HG03378 (cell line): ENCODE measurements at regions not wholly inside any gene's neighbourhood (a gene's known extent, or its start where the extent isn't known, plus 50 kb on each side); places are given as distances from the start of the nearest gene placed in this dataset.
A peak's percentile ranks its signal among the peaks of the same experiment; 100 is the strongest.
"Not testable (repeated sequence)": the region's sequence is repeated elsewhere in the genome, so short reads cannot be mapped to it uniquely, and the experiment has no call there.

Experiments
- ATAC-seq: cut with Tn5 transposase; IDR thresholded peaks from one replicate; pipeline ENCODE4 v1.9.1; 2021; ENCODE audit warnings: mild to moderate bottlenecking, moderate library complexity; ENCODE audit not compliant: unreplicated experiment

- ATAC-seq: no peak
These were observed 316.3 kb upstream of the STAC start for GRCh38 chr3:36063992-36064391.

- ATAC-seq: no peak
These were observed 315.0 kb upstream of the STAC start for GRCh38 chr3:36065321-36065720.

- no peak for ATAC-seq
These were observed 304.8 kb upstream of the STAC start for GRCh38 chr3:36075491-36075890.

- no peak for ATAC-seq
These were observed 303.0 kb upstream of the STAC start for GRCh38 chr3:36077320-36077719.

- ATAC-seq: not testable (repeated sequence)
These were observed 297.3 kb upstream of the STAC start for GRCh38 chr3:36082958-36083357.

- peak; percentile 62 for ATAC-seq
These were observed 285.1 kb upstream of the STAC start for GRCh38 chr3:36095238-36095637.

GRCh38 chr3:36097209-36097608, 283.1 kb upstream of the STAC start:
- ATAC-seq: no peak

- no peak for ATAC-seq
These were observed 266.0 kb upstream of the STAC start for GRCh38 chr3:36114353-36114752.

GRCh38 chr3:36124118-36124796, 256.0 kb upstream of the STAC start:
- no peak for ATAC-seq

- ATAC-seq: no peak
These were observed 248.1 kb upstream of the STAC start for GRCh38 chr3:36132214-36132613.

- no peak for ATAC-seq
These were observed 244.4 kb upstream of the STAC start for GRCh38 chr3:36135863-36136262.

GRCh38 chr3:36142746-36143145, 237.6 kb upstream of the STAC start:
- ATAC-seq: no peak

GRCh38 chr3:36146404-36146803, 233.9 kb upstream of the STAC start:
- no peak for ATAC-seq

- no peak for ATAC-seq
These were observed 232.3 kb upstream of the STAC start for GRCh38 chr3:36147934-36148558.

- ATAC-seq: no peak
These were observed 230.8 kb upstream of the STAC start for GRCh38 chr3:36149447-36149865.

- ATAC-seq: no peak
These were observed 224.8 kb upstream of the STAC start for GRCh38 chr3:36155515-36155914.

- ATAC-seq: no peak
These were observed 215.9 kb upstream of the STAC start for GRCh38 chr3:36164400-36164799.

GRCh38 chr3:36165509-36166290, 214.6 kb upstream of the STAC start:
- no peak for ATAC-seq

GRCh38 chr3:36166477-36166876, 213.8 kb upstream of the STAC start:
- ATAC-seq: no peak

GRCh38 chr3:36172699-36173098, 207.6 kb upstream of the STAC start:
- no peak for ATAC-seq

- ATAC-seq: no peak
These were observed 205.0 kb upstream of the STAC start for GRCh38 chr3:36175113-36175812.
